ENCODE measurements at regions not wholly inside any gene's neighbourhood (a gene's known extent, or its start where the extent isn't known, plus 50 kb on each side); places are given as distances from the start of the nearest gene placed in this dataset.

- no peak for TF ChIP-seq JUN (CRISPR knock-in tag; IDR thresholded peaks at IDR 0.05)
- no peak for TF ChIP-seq PRDM15 (CRISPR knock-in tag; IDR thresholded peaks at IDR 0.05)
- no peak for TF ChIP-seq ESRRA (CRISPR knock-in tag; IDR thresholded peaks at IDR 0.05; ENCODE audit: borderline replicate concordance)
- TF ChIP-seq FOXK1 (CRISPR knock-in tag; IDR thresholded peaks at IDR 0.05), result no peak
- TF ChIP-seq ZNF671 (CRISPR knock-in tag; IDR thresholded peaks at IDR 0.05), result no peak
- no peak for TF ChIP-seq JAZF1 (CRISPR knock-in tag; IDR thresholded peaks at IDR 0.05)
- TF ChIP-seq NR3C1 (CRISPR knock-in tag; conservative IDR thresholded peaks at IDR 0.05; ENCODE audit: low read depth), result no peak
- no peak for TF ChIP-seq ZNF263 (CRISPR knock-in tag; IDR thresholded peaks at IDR 0.05; ENCODE audit: low read depth)
- no peak for TF ChIP-seq AR (CRISPR knock-in tag; IDR thresholded peaks at IDR 0.05)
- TF ChIP-seq ZSCAN18 (CRISPR knock-in tag; IDR thresholded peaks at IDR 0.05), result no peak
- no peak for TF ChIP-seq CBFB (CRISPR knock-in tag; IDR thresholded peaks at IDR 0.05; ENCODE audit: low read depth)
- no peak for TF ChIP-seq E2F1 (CRISPR knock-in tag; IDR thresholded peaks at IDR 0.05)
- no peak for TF ChIP-seq RELA (CRISPR knock-in tag; IDR thresholded peaks at IDR 0.05; ENCODE audit: borderline replicate concordance)
- no peak for TF ChIP-seq ELF4 (CRISPR knock-in tag; IDR thresholded peaks at IDR 0.05; ENCODE audit: low read depth)
- no peak for TF ChIP-seq GTF2I (CRISPR knock-in tag; conservative IDR thresholded peaks at IDR 0.05)
- Mint-ChIP-seq H3K4me1 (peaks cover 5% of the 10 kb centered on the region; the same call in 1 of the 2 replicates), H3K27ac (no peak overlapping the region), H3K27me3 (ENCODE audit: low read depth) (no peaks in the 10 kb centered on the region), H3K4me3 (no peak overlapping the region), H3K9me3 (peaks cover 24% of the 10 kb centered on the region), H3K36me3 (peaks cover 5% of the 10 kb centered on the region; the same call in 1 of the 2 replicates)
- ChIA-PET CTCF (no interaction called here), POLR2A (no interaction called here)
- no peak for DNase-seq (ENCODE audit: low spot score)
- ATAC-seq, result no peak
Measured at GRCh38 chr21:28138272-28138671, 854.4 kb downstream of the LTN1 start.

- Mint-ChIP-seq H3K27ac (no peak overlapping the region), H3K9me3 (peaks cover 39% of the 10 kb centered on the region), H3K4me1 (no peaks in the 10 kb centered on the region), H3K4me3 (no peak overlapping the region), H3K36me3 (peaks cover 19% of the 10 kb centered on the region), H3K27me3 (ENCODE audit: low read depth) (no peaks in the 10 kb centered on the region)
- POLR2A ChIA-PET, result no interaction called here
- TF ChIP-seq IRF2 (CRISPR knock-in tag; IDR thresholded peaks at IDR 0.05; ENCODE audit: borderline replicate concordance, low read depth), result no peak
- no peak for TF ChIP-seq ZNF121 (CRISPR knock-in tag; IDR thresholded peaks at IDR 0.05)
- TF ChIP-seq SMAD3 (CRISPR knock-in tag; IDR thresholded peaks at IDR 0.05; ENCODE audit: borderline replicate concordance), result no peak
- no peak for TF ChIP-seq JUN (CRISPR knock-in tag; IDR thresholded peaks at IDR 0.05)
- no peak for ATAC-seq
- CTCF ChIA-PET, result no interaction called here
- DNase-seq (ENCODE audit: low spot score), result no peak
Measured at GRCh38 chr21:28136656-28137255, 855.9 kb downstream of the LTN1 start.
